CD8-positive, alpha-beta memory T cell (primary cell): ENCODE measurements at regions not wholly inside any gene's neighbourhood (a gene's known extent, or its start where the extent isn't known, plus 50 kb on each side); places are given as distances from the start of the nearest gene placed in this dataset.

ENCODE experiments used
- CTCF ChIA-PET: fragments of 350-600 bp; sonication (Branson Sonifier 250); formaldehyde crosslinking; loops from one replicate; lab custom pipeline; 2021; ENCODE audit warnings: antibody characterized with exemption; lab: Charles Lee
- POLR2A ChIA-PET: fragments of 350-600 bp; sonication (Branson Sonifier 250); formaldehyde crosslinking; loops from one replicate; lab custom pipeline; 2021; ENCODE audit warnings: antibody characterized with exemption; lab: Charles Lee
- DNase-seq, 5 donors: peaks; one replicate each; pipeline versions ENCODE4 v3.0.0 to v3.0.0-alpha.2; 2020 to 2022; ENCODE audit warnings: mixed read lengths in 1 of 5
- H3K27ac ChIP-seq: one replicate; pipeline ENCODE4 v1.7.0; 2013; ENCODE audit warnings: low read depth, mild to moderate bottlenecking, low read length, moderate library complexity
- H3K27me3 ChIP-seq: 2 replicates; pipeline ENCODE4 v1.7.0; 2013; ENCODE audit warnings: low read length, mild to moderate bottlenecking; ENCODE audit not compliant: insufficient read depth, poor library complexity, severe bottlenecking
- H3K36me3 ChIP-seq: 2 replicates; pipeline ENCODE4 v1.7.0; 2013; ENCODE audit warnings: mild to moderate bottlenecking, low read length, moderate library complexity; ENCODE audit not compliant: insufficient read depth
- H3K4me1 ChIP-seq: 2 replicates; pipeline ENCODE4 v1.7.0; 2013; ENCODE audit warnings: mild to moderate bottlenecking, low read length, moderate library complexity; ENCODE audit not compliant: insufficient read depth
- H3K4me3 ChIP-seq: 2 replicates; pipeline ENCODE4 v1.7.0; 2013; ENCODE audit warnings: mild to moderate bottlenecking, low read length
- H3K9me3 ChIP-seq: 2 replicates; pipeline ENCODE4 v1.7.0; 2013; ENCODE audit warnings: mild to moderate bottlenecking, low read length
- H3K27ac Mint-ChIP-seq, 8 donors: one replicate each; pipeline ENCODE4 v1.8.0; 2020 to 2021; ENCODE audit warnings: mixed read lengths in 8 of 8, mild to moderate bottlenecking in 6 of 8, inconsistent platforms in 3 of 8, moderate library complexity in 3 of 8
- H3K27me3 Mint-ChIP-seq, 2 donors: one replicate each; pipeline ENCODE4 v1.8.0; 2020 to 2021; ENCODE audit warnings: mixed read lengths in 2 of 2, mild to moderate bottlenecking in 1 of 2, moderate library complexity in 1 of 2
- H3K36me3 Mint-ChIP-seq, 3 donors: one replicate each; pipeline ENCODE4 v1.8.0; 2020 to 2021; ENCODE audit warnings: mixed read lengths in 3 of 3, inconsistent platforms in 1 of 3, mild to moderate bottlenecking in 1 of 3
- H3K4me1 Mint-ChIP-seq, 3 donors: one replicate each; pipeline ENCODE4 v1.8.0; 2020 to 2021; ENCODE audit warnings: mixed read lengths in 3 of 3, inconsistent platforms in 1 of 3, mild to moderate bottlenecking in 1 of 3
- H3K4me3 Mint-ChIP-seq, 7 donors: one replicate each; pipeline ENCODE4 v1.8.0; 2020 to 2021; ENCODE audit warnings: mixed read lengths in 7 of 7, mild to moderate bottlenecking in 6 of 7, moderate library complexity in 4 of 7, inconsistent platforms in 2 of 7
- H3K9me3 Mint-ChIP-seq, 5 donors: one replicate each; pipeline ENCODE4 v1.8.0; 2020 to 2022; ENCODE audit warnings: mixed read lengths in 5 of 5, mild to moderate bottlenecking in 3 of 5, moderate library complexity in 2 of 5, inconsistent platforms in 1 of 5

DNA sequence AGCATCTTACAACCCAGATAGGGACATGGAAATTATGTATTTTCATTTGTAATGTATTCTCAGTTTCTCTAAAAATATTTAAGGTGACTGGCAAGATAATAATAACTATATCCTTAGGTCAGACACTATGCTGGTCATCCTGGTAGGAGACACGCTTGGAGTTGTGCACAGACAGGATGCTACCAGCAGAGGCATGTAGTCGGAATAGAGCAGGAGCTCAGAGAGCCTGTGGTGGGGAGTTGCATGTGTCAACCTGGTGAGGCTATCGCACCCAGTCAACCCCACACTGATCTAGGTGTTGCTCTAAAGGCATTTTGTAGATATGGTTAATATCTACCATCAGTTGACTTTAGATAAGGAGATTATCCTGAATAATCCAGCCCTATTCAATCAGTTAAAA is 318.5 kb downstream of the MIAT start:
- Histone ChIP-seq H3K4me3 (no peak overlapping the region), H3K27me3 (no peaks in the 10 kb centered on the region), H3K9me3 (no peaks in the 10 kb centered on the region), H3K4me1 (no peaks in the 10 kb centered on the region), H3K36me3 (no peaks in the 10 kb centered on the region), H3K27ac (no peak overlapping the region)
- Mint-ChIP-seq H3K27ac (no peak overlapping the region), H3K4me1 (no peaks in the 10 kb centered on the region), H3K36me3 (peaks cover 0 to 6% (median 0%) of the 10 kb centered on the region in 3 donors), H3K9me3 (peaks cover 0 to 2% (median 0%) of the 10 kb centered on the region in 5 donors), H3K4me3 (no peak overlapping the region), H3K27me3 (peaks cover 9 to 26% of the 10 kb centered on the region in 2 donors)
- ChIA-PET CTCF (no interaction called here), POLR2A (no interaction called here)
- DNase-seq: no peak

DNA sequence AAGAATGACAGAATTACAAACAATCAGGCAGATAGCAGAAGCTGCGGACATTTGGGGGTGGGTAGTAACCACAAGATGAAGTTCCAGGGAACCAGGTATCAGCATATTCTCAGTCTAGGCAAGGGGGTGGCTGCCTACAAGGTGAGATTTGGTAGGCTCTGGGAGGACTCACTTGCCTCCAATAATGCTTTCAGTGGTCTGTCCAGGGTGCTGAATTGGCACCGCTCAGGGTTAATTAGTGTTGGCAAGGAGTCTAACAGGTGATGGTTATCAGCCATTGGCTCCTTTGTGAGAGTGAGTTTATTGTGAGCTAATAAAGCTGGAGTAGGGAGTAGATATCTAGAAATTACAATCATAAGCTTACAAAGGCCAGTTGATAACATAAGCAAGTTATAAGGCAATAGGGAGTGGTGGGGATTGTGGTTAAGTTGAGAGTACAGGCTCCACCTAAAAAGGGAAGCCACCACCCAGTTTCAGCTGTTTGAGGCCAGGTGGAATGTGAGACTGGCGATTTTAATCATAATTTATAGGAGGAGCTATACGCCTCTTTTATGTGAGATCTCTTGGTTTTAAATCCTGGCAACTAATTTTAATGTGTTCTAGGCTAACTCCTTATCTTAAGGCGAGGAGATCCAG is 320.5 kb downstream of the MIAT start:
- no peaks in the 10 kb centered on the region for H3K36me3 ChIP-seq
- Mint-ChIP-seq H3K4me3 (no peak overlapping the region), H3K27ac (no peak overlapping the region), H3K4me1 (no peaks in the 10 kb centered on the region), H3K36me3 (peaks cover 0 to 6% (median 0%) of the 10 kb centered on the region in 3 donors), H3K9me3 (peaks cover 0 to 2% (median 0%) of the 10 kb centered on the region in 5 donors), H3K27me3 (peaks cover 10 to 22% of the 10 kb centered on the region in 2 donors)
- no peak for DNase-seq
- H3K4me3 ChIP-seq: no peak overlapping the region
- no peaks in the 10 kb centered on the region for H3K27me3 ChIP-seq
- no peaks in the 10 kb centered on the region for H3K4me1 ChIP-seq
- no peaks in the 10 kb centered on the region for H3K9me3 ChIP-seq
- POLR2A ChIA-PET: no interaction called here
- H3K27ac ChIP-seq: no peak overlapping the region
- CTCF ChIA-PET: no interaction called here

DNA sequence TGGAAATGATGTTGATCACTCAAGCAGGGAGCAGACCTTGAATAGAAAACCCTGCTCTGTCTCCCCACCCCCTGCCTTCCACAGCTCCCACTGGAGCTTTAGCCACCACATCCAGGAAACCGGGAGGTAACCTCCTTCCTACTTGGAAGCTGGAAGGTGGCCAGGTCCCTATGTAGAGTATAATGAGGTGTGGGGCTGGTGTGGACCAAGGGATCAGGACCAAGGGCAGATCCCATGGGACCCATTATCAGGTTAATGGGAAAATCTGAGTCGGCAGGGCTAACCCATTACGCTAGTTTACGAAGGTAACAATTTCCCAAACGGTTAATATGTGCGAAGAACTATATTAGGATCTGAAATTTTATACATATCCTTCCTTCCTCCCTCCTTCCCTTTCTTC is 321.9 kb downstream of the MIAT start:
- Mint-ChIP-seq H3K27ac (no peak overlapping the region), H3K36me3 (peaks cover 0 to 6% (median 0%) of the 10 kb centered on the region in 3 donors), H3K9me3 (peaks cover 0 to 2% (median 0%) of the 10 kb centered on the region in 5 donors), H3K4me3 (no peak overlapping the region), H3K27me3 (peaks cover 7 to 22% of the 10 kb centered on the region in 2 donors), H3K4me1 (no peaks in the 10 kb centered on the region)
- Histone ChIP-seq H3K27me3 (no peaks in the 10 kb centered on the region), H3K36me3 (no peaks in the 10 kb centered on the region), H3K27ac (no peak overlapping the region), H3K4me3 (no peak overlapping the region), H3K4me1 (no peaks in the 10 kb centered on the region), H3K9me3 (no peaks in the 10 kb centered on the region)
- no peak for DNase-seq
- ChIA-PET CTCF (interaction anchor here (1.4 kb wide), 1 partner anchor 9 kb away, joined by 3 read pairs; no protein-coding TSS in a partner anchor), POLR2A (no interaction called here)

DNA sequence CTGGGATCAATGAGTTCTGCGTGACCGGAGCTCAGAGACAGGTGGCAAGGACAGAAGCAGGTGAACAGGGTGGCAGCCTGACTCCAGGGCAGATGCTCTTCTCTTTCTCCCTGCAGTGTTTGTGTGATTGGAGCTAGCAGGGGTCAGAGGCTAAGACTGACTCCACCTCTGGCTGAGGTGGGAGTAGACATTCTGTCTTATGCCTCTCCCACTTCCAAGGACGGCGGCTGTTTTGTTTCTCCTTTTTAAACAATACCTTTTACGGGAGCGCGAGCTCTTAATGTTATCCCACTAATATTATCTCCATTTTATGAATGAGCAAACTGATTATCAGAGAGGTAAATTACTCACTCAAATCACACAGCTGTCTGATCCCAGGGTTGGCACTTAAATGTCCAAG is 323.7 kb downstream of the MIAT start:
- Mint-ChIP-seq H3K36me3 (peaks cover 0 to 6% (median 0%) of the 10 kb centered on the region in 3 donors), H3K4me3 (no peak overlapping the region), H3K9me3 (peaks cover 0 to 2% (median 0%) of the 10 kb centered on the region in 5 donors), H3K27me3 (peaks cover 12 to 22% of the 10 kb centered on the region in 2 donors), H3K4me1 (no peaks in the 10 kb centered on the region), H3K27ac (no peak overlapping the region)
- ChIA-PET CTCF (no interaction called here), POLR2A (no interaction called here)
- H3K36me3 ChIP-seq: no peaks in the 10 kb centered on the region
- no peak overlapping the region for H3K4me3 ChIP-seq
- no peaks in the 10 kb centered on the region for H3K9me3 ChIP-seq
- no peak overlapping the region for H3K27ac ChIP-seq
- no peaks in the 10 kb centered on the region for H3K4me1 ChIP-seq
- DNase-seq: no peak
- no peaks in the 10 kb centered on the region for H3K27me3 ChIP-seq

DNA sequence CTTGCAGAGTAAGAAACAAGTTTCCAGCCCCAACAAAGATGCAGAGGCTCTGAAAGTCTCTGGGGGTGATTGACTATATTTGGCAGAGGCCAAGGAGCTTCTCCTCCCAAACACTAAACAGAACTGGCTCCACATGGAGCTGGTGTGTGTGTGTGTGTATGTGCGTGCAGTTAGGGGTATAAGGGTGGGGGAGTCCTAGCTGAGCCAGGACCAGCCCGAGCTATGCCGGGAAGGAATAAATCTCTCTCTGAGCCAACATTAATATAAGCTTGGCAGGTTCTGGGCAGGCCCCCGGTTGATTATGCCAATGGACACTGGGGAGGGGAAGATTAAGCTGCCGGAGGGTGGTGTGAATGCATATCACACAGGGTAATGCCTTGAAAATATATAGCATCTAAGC is 324.2 kb downstream of the MIAT start:
- Histone ChIP-seq H3K27ac (no peak overlapping the region), H3K4me1 (no peaks in the 10 kb centered on the region), H3K36me3 (no peaks in the 10 kb centered on the region), H3K9me3 (no peaks in the 10 kb centered on the region), H3K4me3 (no peak overlapping the region), H3K27me3 (no peaks in the 10 kb centered on the region)
- H3K27me3 Mint-ChIP-seq: peaks cover 12 to 22% of the 10 kb centered on the region in 2 donors
- H3K27ac Mint-ChIP-seq: peak overlapping the region in 1 of 8 donors; percentile 8
- DNase-seq: no peak
- H3K9me3 Mint-ChIP-seq: peaks cover 0 to 2% (median 0%) of the 10 kb centered on the region in 5 donors
- ChIA-PET CTCF (no interaction called here), POLR2A (no interaction called here)
- no peaks in the 10 kb centered on the region for H3K4me1 Mint-ChIP-seq
- H3K36me3 Mint-ChIP-seq: peaks cover 0 to 6% (median 0%) of the 10 kb centered on the region in 3 donors
- H3K4me3 Mint-ChIP-seq: no peak overlapping the region

DNA sequence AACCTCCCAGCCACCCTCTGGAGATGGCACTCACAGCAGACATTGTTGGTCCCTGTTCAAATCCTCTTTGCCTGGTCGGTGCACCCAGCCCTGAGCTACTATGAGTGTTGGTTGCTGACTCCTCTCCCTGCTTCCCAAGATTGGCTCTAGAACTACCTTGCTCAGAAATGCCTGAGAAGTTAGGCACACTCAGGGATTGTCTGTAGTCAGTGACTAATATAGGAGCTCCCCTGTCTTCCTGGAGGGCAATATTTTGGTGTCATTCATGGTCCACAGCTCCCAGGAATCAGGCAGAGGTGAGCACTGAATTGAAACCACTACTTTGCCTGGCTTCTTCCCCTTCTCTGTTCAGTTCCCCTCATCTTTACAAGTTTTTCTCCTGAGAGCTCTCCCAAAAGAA is 325.9 kb downstream of the MIAT start:
- no peaks in the 10 kb centered on the region for H3K36me3 Mint-ChIP-seq
- Histone ChIP-seq H3K4me3 (no peak overlapping the region), H3K27ac (no peak overlapping the region), H3K4me1 (no peaks in the 10 kb centered on the region), H3K36me3 (no peaks in the 10 kb centered on the region), H3K27me3 (no peaks in the 10 kb centered on the region), H3K9me3 (no peaks in the 10 kb centered on the region)
- H3K27me3 Mint-ChIP-seq: peaks cover 12% of the 10 kb centered on the region in 2 donors
- no peak overlapping the region for H3K27ac Mint-ChIP-seq
- no peak for DNase-seq
- ChIA-PET POLR2A (no interaction called here), CTCF (no interaction called here)
- H3K9me3 Mint-ChIP-seq: no peaks in the 10 kb centered on the region
- no peaks in the 10 kb centered on the region for H3K4me1 Mint-ChIP-seq
- no peak overlapping the region for H3K4me3 Mint-ChIP-seq

DNA sequence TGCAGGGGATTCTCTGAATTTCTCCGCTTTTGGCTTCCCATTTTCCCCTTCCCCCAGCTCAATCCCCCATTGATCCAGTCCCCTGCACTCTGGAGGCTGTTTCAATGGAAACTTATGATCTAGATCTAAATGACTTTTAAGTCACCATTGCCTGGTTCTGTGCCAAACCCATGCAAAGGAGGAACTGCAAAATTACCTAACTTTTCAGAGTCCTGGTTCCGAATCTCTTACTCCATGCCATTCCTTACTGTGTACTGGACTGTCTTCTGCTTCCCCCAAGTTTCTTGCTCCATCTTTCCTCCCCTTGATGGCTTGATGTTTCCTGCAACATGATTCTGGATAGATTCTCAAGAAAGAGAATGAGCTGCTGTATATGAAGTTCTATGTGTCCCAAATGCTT is 327.8 kb downstream of the MIAT start:
- POLR2A ChIA-PET: no interaction called here
- H3K4me3 Mint-ChIP-seq: no peak overlapping the region
- no peak for DNase-seq
- Histone ChIP-seq H3K27me3 (no peaks in the 10 kb centered on the region), H3K36me3 (no peaks in the 10 kb centered on the region), H3K27ac (no peak overlapping the region), H3K4me1 (no peaks in the 10 kb centered on the region), H3K9me3 (no peaks in the 10 kb centered on the region), H3K4me3 (no peak overlapping the region)
- H3K36me3 Mint-ChIP-seq: no peaks in the 10 kb centered on the region
- peaks cover 7 to 10% of the 10 kb centered on the region in 2 donors for H3K27me3 Mint-ChIP-seq
- H3K27ac Mint-ChIP-seq: no peak overlapping the region
- H3K9me3 Mint-ChIP-seq: no peaks in the 10 kb centered on the region
- no peaks in the 10 kb centered on the region for H3K4me1 Mint-ChIP-seq
- CTCF ChIA-PET: no interaction called here

DNA sequence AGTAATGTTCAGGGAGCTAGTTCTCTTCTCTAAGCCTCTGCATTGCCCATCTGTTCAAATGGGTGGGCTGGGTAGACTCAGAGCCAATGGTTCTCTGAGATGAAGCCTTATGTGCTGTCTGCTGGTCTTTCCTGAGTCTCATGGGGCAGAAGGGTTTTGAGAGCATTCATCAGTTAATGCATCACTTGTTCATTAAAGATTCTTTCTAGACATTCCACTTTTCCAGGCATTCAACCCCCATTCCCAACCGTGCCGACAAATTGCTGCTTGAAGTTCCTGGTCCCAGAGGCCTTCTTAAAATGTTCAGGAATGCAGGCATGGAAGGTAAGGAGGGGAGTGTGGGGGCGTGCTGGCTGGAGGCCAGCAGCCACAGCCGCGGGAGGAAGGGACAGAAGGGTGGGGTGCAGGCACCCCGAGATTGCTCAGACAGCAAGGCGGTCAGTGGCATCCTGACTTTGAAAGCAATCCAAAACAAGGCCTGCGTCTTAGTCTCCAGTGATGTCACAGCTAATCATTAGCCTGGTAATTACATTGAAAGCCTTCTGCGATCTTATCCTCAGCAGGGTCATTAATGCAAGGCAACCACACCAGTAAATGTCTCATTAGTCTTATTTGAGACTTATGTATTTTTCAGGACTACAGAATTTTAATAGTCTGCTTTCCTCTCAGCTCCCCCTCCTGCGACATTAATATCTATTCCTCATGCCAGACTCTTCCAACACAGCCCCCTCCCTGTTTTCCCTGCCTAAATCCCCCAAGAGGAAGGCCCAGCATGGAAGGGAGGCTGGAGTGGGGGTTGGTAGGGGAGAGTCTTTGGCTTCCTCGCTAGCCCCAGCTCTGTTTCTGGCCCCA is 328.8 kb downstream of the MIAT start:
- H3K9me3 Mint-ChIP-seq: no peaks in the 10 kb centered on the region
- H3K36me3 Mint-ChIP-seq: no peaks in the 10 kb centered on the region
- Histone ChIP-seq H3K9me3 (no peaks in the 10 kb centered on the region), H3K27ac (no peak overlapping the region), H3K4me1 (no peaks in the 10 kb centered on the region), H3K27me3 (no peaks in the 10 kb centered on the region), H3K4me3 (no peak overlapping the region), H3K36me3 (no peaks in the 10 kb centered on the region)
- no peak for DNase-seq
- H3K4me1 Mint-ChIP-seq: no peaks in the 10 kb centered on the region
- ChIA-PET POLR2A (no interaction called here), CTCF (no interaction called here)
- peaks cover 0 to 9% of the 10 kb centered on the region in 2 donors for H3K27me3 Mint-ChIP-seq
- H3K4me3 Mint-ChIP-seq: no peak overlapping the region
- no peak overlapping the region for H3K27ac Mint-ChIP-seq
